GM18520 (cell line): ENCODE measurements at regions not wholly inside any gene's neighbourhood (a gene's known extent, or its start where the extent isn't known, plus 50 kb on each side); places are given as distances from the start of the nearest gene placed in this dataset.

Experiments
- ATAC-seq: cut with Tn5 transposase; IDR thresholded peaks from one replicate; pipeline ENCODE4 v1.9.1; 2021; ENCODE audit not compliant: unreplicated experiment

GRCh38 chr1:218633238-218633988 is 288.3 kb downstream of the TGFB2 start:
- no peak for ATAC-seq

- no peak for ATAC-seq
Measured at GRCh38 chr1:218634212-218634611, 289.1 kb downstream of the TGFB2 start.

GRCh38 chr1:218636548-218636947 is 291.4 kb downstream of the TGFB2 start:
- ATAC-seq, result no peak

- no peak for ATAC-seq
Measured at GRCh38 chr1:218640173-218640572, 295.0 kb downstream of the TGFB2 start.

- ATAC-seq, result no peak
Measured at GRCh38 chr1:218642033-218642948, 297.2 kb downstream of the TGFB2 start.

- ATAC-seq, result no peak
Measured at GRCh38 chr1:218643281-218643680, 298.1 kb downstream of the TGFB2 start.

GRCh38 chr1:218643926-218644325 is 298.8 kb downstream of the TGFB2 start:
- ATAC-seq, result no peak

- ATAC-seq, result no peak
Measured at GRCh38 chr1:218646288-218646687, 301.2 kb downstream of the TGFB2 start.

GRCh38 chr1:218656301-218657037 is 311.3 kb downstream of the TGFB2 start:
- no peak for ATAC-seq

GRCh38 chr1:218658269-218658668 is 313.1 kb downstream of the TGFB2 start:
- no peak for ATAC-seq

GRCh38 chr1:218658899-218659298 is 313.8 kb downstream of the TGFB2 start:
- ATAC-seq, result no peak

- ATAC-seq, result no peak
Measured at GRCh38 chr1:218659911-218660677, 315.0 kb downstream of the TGFB2 start.

- ATAC-seq, result no peak
Measured at GRCh38 chr1:218660678-218661053, 315.5 kb downstream of the TGFB2 start.

- no peak for ATAC-seq
Measured at GRCh38 chr1:218661411-218661810, 316.3 kb downstream of the TGFB2 start.

GRCh38 chr1:218664385-218665170 is 319.4 kb downstream of the TGFB2 start:
- no peak for ATAC-seq

- ATAC-seq, result no peak
Measured at GRCh38 chr1:218665221-218665620, 320.1 kb downstream of the TGFB2 start.

GRCh38 chr1:218666263-218666662 is 321.1 kb downstream of the TGFB2 start:
- ATAC-seq, result no peak

GRCh38 chr1:218667781-218668516 is 322.8 kb downstream of the TGFB2 start:
- no peak for ATAC-seq

GRCh38 chr1:218669431-218669830 is 324.3 kb downstream of the TGFB2 start:
- ATAC-seq, result no peak
